Endothelial cell of umbilical vein (primary cell): ENCODE measurements at regions not wholly inside any gene's neighbourhood (a gene's known extent, or its start where the extent isn't known, plus 50 kb on each side); places are given as distances from the start of the nearest gene placed in this dataset.

Experiments used
- BruUV-seq: library from RNA; stranded (reverse); fragments of 400-500 nt; replicated peaks from 2 replicates; lab custom pipeline; 2021; lab: Mats Ljungman, UMichigan
- CTCF ChIA-PET: fragments of 300-600, 350-600 bp; sonication (Branson Sonifier 250); formaldehyde crosslinking; loops from one replicate; lab custom pipeline; 2021; ENCODE audit warnings: antibody characterized with exemption, inconsistent platforms; lab: Charles Lee
- POLR2A ChIA-PET: fragments of 300-600, 350-600 bp; sonication (Branson Sonifier 250); formaldehyde crosslinking; loops from one replicate; lab custom pipeline; 2021; ENCODE audit warnings: antibody characterized with exemption, inconsistent platforms; lab: Charles Lee
- DNase-seq: peaks from one replicate; pipeline ENCODE4 v3.0.0-alpha.2; 2011; ENCODE audit warnings: low read depth, low spot score
- FAIRE-seq: peaks from 2 replicates; lab custom pipeline; 2011; peaks lifted over from hg19 to GRCh38; lab: Jason Lieb, UNC
- H2AFZ ChIP-seq: 2 replicates; pipeline ENCODE4 v1.6.0; 2012; ENCODE audit warnings: low read depth, low read length, control low read depth, inconsistent platforms
- H3K27ac ChIP-seq: 2 replicates; pipeline ENCODE4 v1.5.1; 2011; ENCODE audit warnings: low read depth, mild to moderate bottlenecking, control low read depth, low read length, moderate library complexity; ENCODE audit not compliant: insufficient read depth
- H3K27me3 ChIP-seq, 2 experiments: 2 replicates each; pipeline versions ENCODE4 v1.6.0 to v1.6.1; 2011; ENCODE audit warnings: low read length in 2 of 2, mixed read lengths in 1 of 2; ENCODE audit not compliant: control insufficient read depth in 2 of 2, insufficient read depth in 2 of 2
- H3K36me3 ChIP-seq, 2 experiments: 2 replicates in 1 of 2; 3 replicates in 1 of 2; pipeline ENCODE4 v1.5.1; 2011; ENCODE audit warnings: low read length in 2 of 2, mild to moderate bottlenecking in 1 of 2, moderate library complexity in 1 of 2; ENCODE audit not compliant: control insufficient read depth in 2 of 2, insufficient read depth in 2 of 2; ENCODE audit errors: extremely low read depth in 1 of 2
- H3K4me1 ChIP-seq: 3 replicates; pipeline ENCODE4 v1.5.1; 2011; ENCODE audit warnings: mild to moderate bottlenecking, low read length; ENCODE audit not compliant: control insufficient read depth, insufficient read depth; ENCODE audit errors: extremely low read depth
- H3K4me2 ChIP-seq: 2 replicates; pipeline ENCODE4 v1.6.1; 2011; ENCODE audit warnings: low read length, control low read depth, mixed read lengths; ENCODE audit not compliant: insufficient read depth
- H3K4me3 ChIP-seq, 3 experiments: fragments of 200-600 bp in 1 of 3; sonication (generic), shearing (Covaris generic) in 1 of 3; replicated peaks in 1 of 3; 2 replicates each; pipeline ENCODE4 v1.5.1; 2011 to 2016; ENCODE audit warnings: control low read depth in 3 of 3, low read length in 3 of 3, mild to moderate bottlenecking in 2 of 3, inconsistent platforms in 1 of 3, low read depth in 1 of 3, moderate library complexity in 1 of 3; ENCODE audit not compliant: insufficient read depth in 1 of 3
- H3K79me2 ChIP-seq: 2 replicates; pipeline ENCODE4 v1.6.0; 2012; ENCODE audit warnings: low read length, inconsistent platforms; ENCODE audit not compliant: control insufficient read depth, insufficient read depth
- H3K9ac ChIP-seq: replicated peaks from 2 replicates; pipeline ENCODE3; 2011; ENCODE audit warnings: low read length, control low read depth; ENCODE audit not compliant: insufficient read depth; ENCODE audit errors: extremely low read depth
- H3K9me1 ChIP-seq: replicated peaks from 3 replicates; pipeline ENCODE4 v1.6.0; 2011; ENCODE audit warnings: mild to moderate bottlenecking, low read length; ENCODE audit not compliant: control insufficient read depth, insufficient read depth; ENCODE audit errors: extremely low read depth
- H3K9me3 ChIP-seq: replicated peaks from 2 replicates; pipeline ENCODE4 v1.5.1; 2012; ENCODE audit warnings: low read length, inconsistent platforms; ENCODE audit not compliant: control insufficient read depth, insufficient read depth
- H4K20me1 ChIP-seq: replicated peaks from 2 replicates; pipeline ENCODE3; 2011; ENCODE audit warnings: mild to moderate bottlenecking, low read length; ENCODE audit not compliant: control insufficient read depth, insufficient read depth; ENCODE audit errors: extremely low read depth
- CTCF ChIP-seq, 2 donors: IDR thresholded peaks; 1 replicate in 1 of 2; 2 replicates in 1 of 2; pipeline ENCODE4 v1.5.1; 2011; ENCODE audit warnings: low read length in 2 of 2, mild to moderate bottlenecking in 2 of 2, moderate library complexity in 2 of 2, control low read depth in 1 of 2, inconsistent platforms in 1 of 2, low read depth in 1 of 2; ENCODE audit not compliant: insufficient read depth in 1 of 2; ENCODE audit errors: extremely low read depth in 1 of 2
- EZH2 ChIP-seq: IDR thresholded peaks from 2 replicates; pipeline ENCODE4 v1.6.1; 2012; ENCODE audit warnings: borderline replicate concordance, low read depth, mild to moderate bottlenecking, moderate library complexity, low read length, inconsistent platforms; ENCODE audit not compliant: severe bottlenecking
- FOS ChIP-seq: IDR thresholded peaks from 2 replicates; pipeline ENCODE4 v1.6.1; 2011; ENCODE audit warnings: mild to moderate bottlenecking, low read length, moderate library complexity, borderline replicate concordance; ENCODE audit not compliant: insufficient read depth
- GATA2 ChIP-seq: IDR thresholded peaks from 2 replicates; pipeline ENCODE4 v1.7.0; 2011; ENCODE audit warnings: low read depth, mild to moderate bottlenecking, moderate library complexity, mixed read lengths, low read length; ENCODE audit not compliant: insufficient read length, insufficient read depth
- JUN ChIP-seq: IDR thresholded peaks from 2 replicates; pipeline ENCODE4 v1.6.1; 2011; ENCODE audit warnings: borderline replicate concordance, low read depth; ENCODE audit not compliant: insufficient read length, insufficient read depth
- MAX ChIP-seq: IDR thresholded peaks from 2 replicates; pipeline ENCODE4 v1.6.1; 2011; ENCODE audit not compliant: insufficient read depth, insufficient read length
- POLR2A ChIP-seq: IDR thresholded peaks from 2 replicates; pipeline ENCODE4 v1.6.1; 2012; ENCODE audit warnings: low read depth, mild to moderate bottlenecking, control low read depth, low read length
- POLR2AphosphoS5 ChIP-seq: IDR thresholded peaks from 2 replicates; pipeline ENCODE4 v1.6.1; 2012; ENCODE audit warnings: low read depth, mild to moderate bottlenecking, control low read depth, low read length, moderate library complexity; ENCODE audit not compliant: insufficient read depth
- dilution Hi-C: fragments of 300-500 bp; cut with MboI; formaldehyde crosslinking; loops from one replicate; pipeline ENCODE4 v1.15.0; 2019; ENCODE audit warnings: low sequenced_read_pairs; ENCODE audit not compliant: extremely low pct_ligation_motif_present
- intact Hi-C: fragments of 100-400 bp; cut with micrococcal nuclease; formaldehyde crosslinking; loops from one replicate; pipeline ENCODE4 v1.10.0; 2022

GRCh38 chr7:17036584-17036983 is 154.8 kb upstream of the AGR3 start:
- Histone ChIP-seq H2AFZ (no peak overlapping the region), H3K4me3 (no peak overlapping the region), H3K36me3 (no peaks in the 10 kb centered on the region), H4K20me1 (no peaks in the 10 kb centered on the region), H3K27ac (no peak overlapping the region), H3K9me3 (no peaks in the 10 kb centered on the region), H3K9me1 (no peaks in the 10 kb centered on the region), H3K79me2 (no peaks in the 10 kb centered on the region), H3K4me1 (peaks cover 25% of the 10 kb centered on the region), H3K4me2 (no peak overlapping the region), H3K27me3 (no peaks in the 10 kb centered on the region), H3K9ac (no peak overlapping the region)
- FAIRE-seq (no peak), DNase-seq (no peak)
- BruUV-seq, result no TSS peak
- POLR2A ChIA-PET, result no interaction called here
- dilution Hi-C loops, result no loop called here
- CTCF ChIA-PET, result no interaction called here
- intact Hi-C loops, result no loop called here
- no peak for TF ChIP-seq FOS
- no peak for TF ChIP-seq POLR2A

- no peaks in the 10 kb centered on the region for H4K20me1 ChIP-seq
- H3K9me3 ChIP-seq, result no peaks in the 10 kb centered on the region
- no peak overlapping the region for H3K9ac ChIP-seq
- H3K4me1 ChIP-seq, result peaks cover 32% of the 10 kb centered on the region
- no peaks in the 10 kb centered on the region for H3K79me2 ChIP-seq
- no peak overlapping the region for H2AFZ ChIP-seq
- H3K36me3 ChIP-seq, result no peaks in the 10 kb centered on the region
- intact Hi-C loops (no loop called here), dilution Hi-C loops (no loop called here)
- no TSS peak for BruUV-seq
- no peaks in the 10 kb centered on the region for H3K27me3 ChIP-seq
- H3K4me2 ChIP-seq, result no peak overlapping the region
- no peak overlapping the region for H3K27ac ChIP-seq
- FAIRE-seq, result no peak
- CTCF ChIA-PET, result interaction anchor here (1.1 to 1.8 kb wide), 2 partner anchors 26 to 28 kb away, joined by 3 to 7 read pairs; no protein-coding TSS in a partner anchor
- no peak for DNase-seq
- POLR2A ChIA-PET, result no interaction called here
- H3K9me1 ChIP-seq, result no peaks in the 10 kb centered on the region
- no peak overlapping the region for H3K4me3 ChIP-seq
- TF ChIP-seq JUN (no peak), MAX (no peak), EZH2 (no peak), CTCF (IDR thresholded peaks at IDR 0.05; ENCODE audit: extremely low read depth in 1 of 2, insufficient read depth in 1 of 2, low read depth in 1 of 2, low read length in 2 of 2) (no peak), POLR2A (no peak), GATA2 (no peak), FOS (no peak), POLR2AphosphoS5 (no peak)
Observed at GRCh38 chr7:17037356-17037755, 155.6 kb upstream of the AGR3 start.
